HG02678 (cell line): ENCODE measurements at regions not wholly inside any gene's neighbourhood (a gene's known extent, or its start where the extent isn't known, plus 50 kb on each side); places are given as distances from the start of the nearest gene placed in this dataset.
"Not testable (repeated sequence)": the region's sequence is repeated elsewhere in the genome, so short reads cannot be mapped to it uniquely, and the experiment has no call there.

ENCODE experiments used
- ATAC-seq: cut with Tn5 transposase; IDR thresholded peaks from one replicate; pipeline ENCODE4 v1.9.1; 2021; ENCODE audit warnings: mild to moderate bottlenecking, moderate library complexity; ENCODE audit not compliant: unreplicated experiment

GRCh38 chr17:69669441-69670178, 255.1 kb downstream of the MAP2K6 start:
- no peak for ATAC-seq

DNA sequence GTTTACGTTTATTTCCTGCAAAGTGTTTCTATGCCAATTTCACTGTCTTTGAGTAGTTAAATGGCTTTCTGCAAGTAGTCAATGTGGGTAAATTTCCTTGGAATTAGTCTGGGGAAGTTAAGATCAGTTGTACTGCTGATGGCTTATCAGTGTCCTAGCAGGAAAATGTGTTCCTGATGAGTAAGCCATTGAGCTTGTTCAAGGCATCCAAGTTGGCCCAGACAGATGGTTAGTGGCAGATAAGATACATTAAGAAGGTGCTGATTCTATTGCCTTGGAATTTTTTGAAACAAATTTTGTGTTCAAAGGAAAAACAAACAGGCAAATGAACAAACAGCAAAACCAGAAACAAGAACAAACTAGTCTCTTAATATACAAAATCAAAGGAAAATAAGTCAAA, 258.4 kb downstream of the MAP2K6 start:
- no peak for ATAC-seq

- ATAC-seq: no peak
These were observed 262.6 kb downstream of the MAP2K6 start for GRCh38 chr17:69677130-69677529.

- ATAC-seq: no peak
These were observed 263.7 kb downstream of the MAP2K6 start for GRCh38 chr17:69678206-69678605.

DNA sequence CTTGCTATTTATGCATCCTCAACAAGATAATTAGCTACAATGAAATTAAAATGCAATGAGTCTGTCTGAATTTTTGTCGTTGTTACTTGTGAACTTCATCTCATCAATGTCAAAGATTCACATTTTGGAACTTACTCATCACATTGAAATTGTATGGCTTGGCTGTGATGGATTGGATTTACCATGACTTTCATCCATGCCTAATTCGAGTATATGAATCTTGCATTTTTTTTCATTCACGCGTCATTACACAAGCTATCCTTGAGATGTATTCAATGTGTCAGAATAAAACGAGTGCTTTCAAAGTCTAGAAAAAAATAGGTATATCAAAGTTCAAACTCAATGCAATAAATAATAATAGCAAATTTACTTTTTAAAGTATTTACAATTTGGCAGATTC, 265.3 kb downstream of the MAP2K6 start:
- ATAC-seq: no peak

GRCh38 chr17:69684251-69684650, 269.8 kb downstream of the MAP2K6 start:
- ATAC-seq: no peak

DNA sequence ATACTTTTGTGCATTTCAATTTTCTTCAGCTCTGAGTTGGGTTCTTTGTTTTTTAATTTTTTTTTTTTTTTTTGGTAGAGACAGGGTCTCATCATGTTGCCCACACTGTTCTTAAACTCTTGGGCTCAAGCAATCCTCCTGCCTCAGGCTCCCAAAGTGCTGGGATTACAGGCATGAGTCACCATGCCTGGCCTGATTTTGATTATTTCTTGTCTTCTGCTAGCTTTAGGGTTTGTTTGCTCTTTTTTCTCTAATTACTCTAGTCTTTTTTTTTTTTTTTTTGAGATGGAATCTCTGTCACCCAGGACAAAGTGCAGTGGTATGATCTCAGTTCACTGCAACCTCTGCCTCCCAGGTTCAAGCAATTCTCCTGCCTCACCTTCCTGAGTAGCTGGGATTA, 270.7 kb downstream of the MAP2K6 start:
- ATAC-seq: not testable (repeated sequence)

GRCh38 chr17:69690531-69690930, 276.0 kb downstream of the MAP2K6 start:
- no peak for ATAC-seq

DNA sequence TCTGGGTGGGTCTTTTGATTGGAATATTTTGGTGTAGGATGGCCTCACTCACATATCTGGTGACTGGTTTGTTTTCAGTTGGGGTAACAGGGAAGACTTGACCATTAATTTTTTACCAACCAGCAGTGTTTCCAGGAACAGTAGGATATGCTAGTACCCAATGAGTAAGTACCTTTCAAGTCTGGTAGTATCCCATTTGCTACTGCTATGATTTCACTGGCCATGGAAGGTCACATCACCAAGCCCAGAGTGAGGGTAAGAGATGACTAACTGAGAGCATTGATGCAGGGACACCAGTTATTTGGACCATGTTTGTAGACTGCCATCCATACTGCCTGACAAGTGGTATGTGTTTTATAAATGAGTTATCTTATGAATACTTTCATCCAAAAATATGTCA, 277.7 kb downstream of the MAP2K6 start:
- ATAC-seq: no peak

- ATAC-seq: no peak
These were observed 281.1 kb downstream of the MAP2K6 start for GRCh38 chr17:69695646-69696045.

DNA sequence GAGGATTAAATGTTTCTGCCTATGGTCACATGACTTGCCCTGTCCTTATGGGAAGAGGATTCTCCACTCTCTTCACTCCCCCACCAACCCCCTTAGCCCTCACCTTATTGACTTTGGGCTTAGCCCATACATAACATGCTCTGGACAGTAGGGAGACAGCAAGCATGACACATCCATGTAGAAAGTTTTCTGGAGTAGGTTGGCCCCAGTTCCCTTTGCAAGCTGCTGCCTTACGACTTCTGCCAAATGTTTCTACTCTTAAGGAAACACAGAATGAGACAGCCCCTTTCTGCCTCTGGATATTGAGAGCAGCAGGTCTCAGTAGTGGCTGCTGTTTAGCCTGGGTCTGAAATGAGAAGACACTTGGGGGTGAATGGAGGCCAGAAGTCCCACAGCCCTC, 282.2 kb downstream of the MAP2K6 start:
- no peak for ATAC-seq

- not testable (repeated sequence) for ATAC-seq
These were observed 283.9 kb downstream of the MAP2K6 start for GRCh38 chr17:69698352-69698751.

GRCh38 chr17:69702078-69702477, 287.6 kb downstream of the MAP2K6 start:
- no peak for ATAC-seq

DNA sequence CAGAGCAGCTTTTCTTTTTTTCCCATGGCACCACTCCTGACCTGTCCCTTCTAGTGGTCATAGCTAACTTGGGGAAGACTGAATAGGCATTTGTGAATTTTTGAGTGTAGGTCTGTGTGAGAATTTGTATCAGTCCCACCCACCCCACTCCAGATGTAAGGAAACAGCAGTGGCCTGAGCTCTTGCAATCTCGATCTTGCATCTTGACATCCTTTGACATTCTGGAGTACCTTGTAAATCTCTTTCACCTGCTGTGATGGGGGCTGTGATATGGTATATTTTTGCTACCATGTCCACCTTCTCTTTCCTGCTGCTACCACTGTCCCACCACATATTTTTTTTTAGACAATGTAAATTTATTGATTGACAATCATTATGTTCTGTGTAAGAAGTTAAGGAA, 289.3 kb downstream of the MAP2K6 start:
- no peak for ATAC-seq

- no peak for ATAC-seq
These were observed 290.4 kb downstream of the MAP2K6 start for GRCh38 chr17:69704935-69705334.

- no peak for ATAC-seq
These were observed 291.6 kb downstream of the MAP2K6 start for GRCh38 chr17:69706127-69706526.

- ATAC-seq: no peak
These were observed 294.9 kb downstream of the MAP2K6 start for GRCh38 chr17:69709441-69709840.

DNA sequence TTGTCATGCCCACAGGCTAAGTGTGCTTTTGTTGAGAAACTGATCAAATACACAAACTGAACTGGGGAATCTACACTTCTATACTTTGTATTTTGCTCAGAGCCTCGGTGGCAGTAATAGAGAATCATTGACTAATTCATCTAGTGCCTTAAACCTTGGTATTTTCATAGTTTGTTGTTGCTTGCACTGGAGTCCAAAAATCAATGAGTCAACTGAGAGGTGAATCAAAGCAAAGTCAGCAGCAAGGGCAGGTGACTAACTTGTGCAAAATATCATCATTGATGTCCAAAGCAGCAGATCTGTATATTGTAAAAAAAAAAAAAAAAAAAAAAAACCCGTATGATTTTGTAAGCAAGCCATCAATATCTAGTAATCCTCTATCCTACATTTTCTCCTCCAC, 296.4 kb downstream of the MAP2K6 start:
- no peak for ATAC-seq

GRCh38 chr17:69711541-69711940, 297.0 kb downstream of the MAP2K6 start:
- ATAC-seq: no peak

- ATAC-seq: no peak
These were observed 298.4 kb downstream of the MAP2K6 start for GRCh38 chr17:69712801-69713311.

GRCh38 chr17:69713815-69714214, 299.3 kb downstream of the MAP2K6 start:
- no peak for ATAC-seq

DNA sequence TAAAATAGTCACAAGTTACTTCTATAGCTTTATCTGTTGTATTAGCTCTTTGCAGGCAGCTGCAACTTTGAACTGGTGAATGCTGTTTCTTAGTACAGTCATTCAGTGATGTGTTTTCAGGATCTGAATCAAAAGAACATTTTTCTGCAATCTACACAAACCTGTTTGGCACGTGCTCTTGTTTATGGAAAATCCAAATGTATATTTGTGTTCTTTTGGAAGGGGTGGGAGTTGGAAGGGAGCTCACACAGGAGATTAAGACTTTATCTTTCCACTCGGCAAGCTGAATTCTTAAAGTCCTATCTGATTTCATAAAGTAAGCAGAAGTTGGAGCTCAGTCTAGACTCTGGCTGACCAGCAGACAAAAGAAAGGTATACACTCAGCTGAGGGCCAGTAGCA, 300.2 kb downstream of the MAP2K6 start:
- no peak for ATAC-seq

DNA sequence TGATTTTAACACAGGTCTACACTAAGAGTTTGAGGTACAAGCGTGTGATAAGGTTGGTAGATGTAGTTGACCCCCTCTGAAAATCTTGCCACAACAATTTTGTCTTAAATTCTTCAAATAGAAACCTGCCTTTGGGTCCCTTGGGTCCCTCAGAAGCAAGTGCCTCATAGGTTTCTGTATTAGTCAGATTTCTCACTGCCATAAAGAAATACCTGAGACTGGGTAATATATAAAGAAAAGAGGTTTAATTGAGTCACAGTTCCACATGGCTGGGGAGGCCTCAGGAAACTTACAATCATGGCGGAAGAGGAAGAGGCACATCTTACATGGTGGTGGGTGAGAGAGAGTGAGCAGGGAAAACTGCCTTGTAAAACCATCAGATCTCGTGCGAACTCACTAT, 301.2 kb downstream of the MAP2K6 start:
- no peak for ATAC-seq
